ENCODE measurements at regions not wholly inside any gene's neighbourhood (a gene's known extent, or its start where the extent isn't known, plus 50 kb on each side); places are given as distances from the start of the nearest gene placed in this dataset.

DNA sequence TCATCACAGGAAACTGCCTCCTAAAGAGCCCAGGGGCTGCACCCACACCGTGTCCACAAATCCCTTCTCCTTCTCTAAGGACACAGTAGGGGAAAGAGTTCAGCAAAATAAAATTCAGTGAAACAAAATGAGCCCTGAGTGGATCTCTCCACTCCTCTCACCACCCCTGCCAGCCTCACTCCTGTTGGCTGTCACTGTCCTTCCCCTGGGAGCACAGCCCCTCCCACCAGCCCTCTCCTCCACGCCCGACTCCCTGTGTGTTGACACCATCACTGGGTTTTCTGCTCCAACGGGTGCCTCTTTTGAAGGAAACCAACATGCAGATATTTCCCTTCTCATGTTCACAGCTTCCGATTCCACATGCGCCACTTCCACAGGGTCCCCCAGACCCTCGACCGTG, 356.2 kb downstream of the AJAP1 start:
- DNase-seq (ENCODE audit: low spot score): no peak
- TF ChIP-seq, protein P1, sequence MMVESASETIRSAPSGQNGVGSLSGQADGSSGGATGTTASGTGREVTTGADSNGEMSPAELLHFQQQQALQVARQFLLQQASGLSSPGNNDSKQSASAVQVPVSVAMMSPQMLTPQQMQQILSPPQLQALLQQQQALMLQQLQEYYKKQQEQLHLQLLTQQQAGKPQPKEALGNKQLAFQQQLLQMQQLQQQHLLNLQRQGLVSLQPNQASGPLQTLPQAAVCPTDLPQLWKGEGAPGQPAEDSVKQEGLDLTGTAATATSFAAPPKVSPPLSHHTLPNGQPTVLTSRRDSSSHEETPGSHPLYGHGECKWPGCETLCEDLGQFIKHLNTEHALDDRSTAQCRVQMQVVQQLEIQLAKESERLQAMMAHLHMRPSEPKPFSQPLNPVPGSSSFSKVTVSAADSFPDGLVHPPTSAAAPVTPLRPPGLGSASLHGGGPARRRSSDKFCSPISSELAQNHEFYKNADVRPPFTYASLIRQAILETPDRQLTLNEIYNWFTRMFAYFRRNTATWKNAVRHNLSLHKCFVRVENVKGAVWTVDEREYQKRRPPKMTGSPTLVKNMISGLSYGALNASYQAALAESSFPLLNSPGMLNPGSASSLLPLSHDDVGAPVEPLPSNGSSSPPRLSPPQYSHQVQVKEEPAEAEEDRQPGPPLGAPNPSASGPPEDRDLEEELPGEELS (CRISPR knock-in tag; IDR thresholded peaks at IDR 0.05): no peak
- no peak for TF ChIP-seq ZNF232 (CRISPR knock-in tag; IDR thresholded peaks at IDR 0.05)
- TF ChIP-seq NFYB (CRISPR knock-in tag; conservative IDR thresholded peaks at IDR 0.05; ENCODE audit: low read depth): no peak
- TF ChIP-seq, protein P2, sequence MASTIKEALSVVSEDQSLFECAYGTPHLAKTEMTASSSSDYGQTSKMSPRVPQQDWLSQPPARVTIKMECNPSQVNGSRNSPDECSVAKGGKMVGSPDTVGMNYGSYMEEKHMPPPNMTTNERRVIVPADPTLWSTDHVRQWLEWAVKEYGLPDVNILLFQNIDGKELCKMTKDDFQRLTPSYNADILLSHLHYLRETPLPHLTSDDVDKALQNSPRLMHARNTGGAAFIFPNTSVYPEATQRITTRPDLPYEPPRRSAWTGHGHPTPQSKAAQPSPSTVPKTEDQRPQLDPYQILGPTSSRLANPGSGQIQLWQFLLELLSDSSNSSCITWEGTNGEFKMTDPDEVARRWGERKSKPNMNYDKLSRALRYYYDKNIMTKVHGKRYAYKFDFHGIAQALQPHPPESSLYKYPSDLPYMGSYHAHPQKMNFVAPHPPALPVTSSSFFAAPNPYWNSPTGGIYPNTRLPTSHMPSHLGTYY (CRISPR knock-in tag; IDR thresholded peaks at IDR 0.05): no peak
- TF ChIP-seq, protein P3, sequence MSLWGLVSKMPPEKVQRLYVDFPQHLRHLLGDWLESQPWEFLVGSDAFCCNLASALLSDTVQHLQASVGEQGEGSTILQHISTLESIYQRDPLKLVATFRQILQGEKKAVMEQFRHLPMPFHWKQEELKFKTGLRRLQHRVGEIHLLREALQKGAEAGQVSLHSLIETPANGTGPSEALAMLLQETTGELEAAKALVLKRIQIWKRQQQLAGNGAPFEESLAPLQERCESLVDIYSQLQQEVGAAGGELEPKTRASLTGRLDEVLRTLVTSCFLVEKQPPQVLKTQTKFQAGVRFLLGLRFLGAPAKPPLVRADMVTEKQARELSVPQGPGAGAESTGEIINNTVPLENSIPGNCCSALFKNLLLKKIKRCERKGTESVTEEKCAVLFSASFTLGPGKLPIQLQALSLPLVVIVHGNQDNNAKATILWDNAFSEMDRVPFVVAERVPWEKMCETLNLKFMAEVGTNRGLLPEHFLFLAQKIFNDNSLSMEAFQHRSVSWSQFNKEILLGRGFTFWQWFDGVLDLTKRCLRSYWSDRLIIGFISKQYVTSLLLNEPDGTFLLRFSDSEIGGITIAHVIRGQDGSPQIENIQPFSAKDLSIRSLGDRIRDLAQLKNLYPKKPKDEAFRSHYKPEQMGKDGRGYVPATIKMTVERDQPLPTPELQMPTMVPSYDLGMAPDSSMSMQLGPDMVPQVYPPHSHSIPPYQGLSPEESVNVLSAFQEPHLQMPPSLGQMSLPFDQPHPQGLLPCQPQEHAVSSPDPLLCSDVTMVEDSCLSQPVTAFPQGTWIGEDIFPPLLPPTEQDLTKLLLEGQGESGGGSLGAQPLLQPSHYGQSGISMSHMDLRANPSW (CRISPR knock-in tag; conservative IDR thresholded peaks at IDR 0.05; ENCODE audit: low read depth): no peak
- TF ChIP-seq MYBL2 (CRISPR knock-in tag; IDR thresholded peaks at IDR 0.05): no peak
- TF ChIP-seq CREB1 (CRISPR knock-in tag; IDR thresholded peaks at IDR 0.05): no peak
- no peak for TF ChIP-seq FOXJ3 (CRISPR knock-in tag; IDR thresholded peaks at IDR 0.05; ENCODE audit: borderline replicate concordance)
- TF ChIP-seq ZNF416 (CRISPR knock-in tag; IDR thresholded peaks at IDR 0.05): no peak
- TF ChIP-seq, protein P4, sequence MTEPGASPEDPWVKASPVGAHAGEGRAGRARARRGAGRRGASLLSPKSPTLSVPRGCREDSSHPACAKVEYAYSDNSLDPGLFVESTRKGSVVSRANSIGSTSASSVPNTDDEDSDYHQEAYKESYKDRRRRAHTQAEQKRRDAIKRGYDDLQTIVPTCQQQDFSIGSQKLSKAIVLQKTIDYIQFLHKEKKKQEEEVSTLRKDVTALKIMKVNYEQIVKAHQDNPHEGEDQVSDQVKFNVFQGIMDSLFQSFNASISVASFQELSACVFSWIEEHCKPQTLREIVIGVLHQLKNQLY (CRISPR knock-in tag; IDR thresholded peaks at IDR 0.05): no peak
- no peak for TF ChIP-seq FOXP1 (CRISPR knock-in tag; IDR thresholded peaks at IDR 0.05; ENCODE audit: borderline replicate concordance)
- TF ChIP-seq, protein P5, sequence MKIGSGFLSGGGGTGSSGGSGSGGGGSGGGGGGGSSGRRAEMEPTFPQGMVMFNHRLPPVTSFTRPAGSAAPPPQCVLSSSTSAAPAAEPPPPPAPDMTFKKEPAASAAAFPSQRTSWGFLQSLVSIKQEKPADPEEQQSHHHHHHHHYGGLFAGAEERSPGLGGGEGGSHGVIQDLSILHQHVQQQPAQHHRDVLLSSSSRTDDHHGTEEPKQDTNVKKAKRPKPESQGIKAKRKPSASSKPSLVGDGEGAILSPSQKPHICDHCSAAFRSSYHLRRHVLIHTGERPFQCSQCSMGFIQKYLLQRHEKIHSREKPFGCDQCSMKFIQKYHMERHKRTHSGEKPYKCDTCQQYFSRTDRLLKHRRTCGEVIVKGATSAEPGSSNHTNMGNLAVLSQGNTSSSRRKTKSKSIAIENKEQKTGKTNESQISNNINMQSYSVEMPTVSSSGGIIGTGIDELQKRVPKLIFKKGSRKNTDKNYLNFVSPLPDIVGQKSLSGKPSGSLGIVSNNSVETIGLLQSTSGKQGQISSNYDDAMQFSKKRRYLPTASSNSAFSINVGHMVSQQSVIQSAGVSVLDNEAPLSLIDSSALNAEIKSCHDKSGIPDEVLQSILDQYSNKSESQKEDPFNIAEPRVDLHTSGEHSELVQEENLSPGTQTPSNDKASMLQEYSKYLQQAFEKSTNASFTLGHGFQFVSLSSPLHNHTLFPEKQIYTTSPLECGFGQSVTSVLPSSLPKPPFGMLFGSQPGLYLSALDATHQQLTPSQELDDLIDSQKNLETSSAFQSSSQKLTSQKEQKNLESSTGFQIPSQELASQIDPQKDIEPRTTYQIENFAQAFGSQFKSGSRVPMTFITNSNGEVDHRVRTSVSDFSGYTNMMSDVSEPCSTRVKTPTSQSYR (CRISPR knock-in tag; IDR thresholded peaks at IDR 0.05): no peak
- Mint-ChIP-seq H3K4me3 (no peak overlapping the region), H3K4me1 (no peaks in the 10 kb centered on the region), H3K9me3 (peaks cover 42% of the 10 kb centered on the region), H3K27me3 (ENCODE audit: low read depth) (peaks cover 5% of the 10 kb centered on the region), H3K27ac (no peak overlapping the region), H3K36me3 (peaks cover 41% of the 10 kb centered on the region)
- no peak for ATAC-seq
- ChIA-PET CTCF (no interaction called here), POLR2A (no interaction called here)

DNA sequence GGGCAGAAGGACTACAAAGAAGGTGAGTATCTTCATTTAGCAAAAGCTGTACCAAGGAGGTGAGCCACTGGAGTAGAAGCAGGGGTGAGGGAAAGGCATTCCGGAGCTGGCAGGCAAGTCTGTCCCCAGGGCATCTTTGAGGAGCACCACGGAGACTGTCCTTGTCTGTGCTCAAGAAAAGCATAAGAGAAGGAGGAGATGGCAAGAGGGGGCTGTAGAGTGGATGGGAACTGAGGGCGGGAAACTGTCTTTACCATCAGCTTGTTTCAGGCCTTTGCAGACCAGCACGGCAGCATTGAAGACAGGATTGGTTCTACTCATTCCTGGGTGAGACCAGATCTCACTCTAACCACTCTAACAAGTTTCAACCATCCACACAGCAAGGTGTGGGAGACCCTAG, 355.8 kb downstream of the AJAP1 start:
- ChIA-PET POLR2A (no interaction called here), CTCF (no interaction called here)
- Mint-ChIP-seq H3K27me3 (ENCODE audit: low read depth) (peaks cover 5% of the 10 kb centered on the region), H3K9me3 (peaks cover 46% of the 10 kb centered on the region), H3K4me1 (no peaks in the 10 kb centered on the region), H3K4me3 (no peak overlapping the region), H3K27ac (no peak overlapping the region), H3K36me3 (peaks cover 45% of the 10 kb centered on the region)
- ATAC-seq (no peak), DNase-seq (ENCODE audit: low spot score) (no peak)
- TF ChIP-seq TEAD1 (CRISPR knock-in tag; IDR thresholded peaks at IDR 0.05): no peak
- no peak for TF ChIP-seq ZNF671 (CRISPR knock-in tag; IDR thresholded peaks at IDR 0.05)

Data from WTC11 (cell line).